ACHN (cell line): ENCODE measurements at regions not wholly inside any gene's neighbourhood (a gene's known extent, or its start where the extent isn't known, plus 50 kb on each side); places are given as distances from the start of the nearest gene placed in this dataset.
"Not testable (repeated sequence)": the region's sequence is repeated elsewhere in the genome, so short reads cannot be mapped to it uniquely, and the experiment has no call there.

ENCODE experiments used
- DNase-seq: peaks from one replicate; pipeline ENCODE4 v3.0.0-alpha.2; 2015
- in situ Hi-C: cut with HindIII; loops from 2 replicates; pipeline ENCODE4 v1.10.0; 2017; ENCODE audit warnings: low sequenced_read_pairs, low pct_ligation_motif_present, low pct_unique_long_range_greater_than_20kb

GRCh38 chr4:52421811-52422213 lies 237.3 kb downstream of the USP46 start:
- no peak for DNase-seq
- in situ Hi-C loops = no loop called here

GRCh38 chr4:52423967-52424366 lies 235.1 kb downstream of the USP46 start:
- DNase-seq = no peak
- in situ Hi-C loops = no loop called here

GRCh38 chr4:52425751-52426326 lies 233.3 kb downstream of the USP46 start:
- in situ Hi-C loops = no loop called here
- no peak for DNase-seq

- DNase-seq = no peak
- in situ Hi-C loops = no loop called here
Observed at GRCh38 chr4:52431410-52431809, 227.7 kb downstream of the USP46 start.

GRCh38 chr4:52431869-52432268 lies 227.2 kb downstream of the USP46 start:
- in situ Hi-C loops = no loop called here
- DNase-seq = no peak

- in situ Hi-C loops, DNase-seq: not testable (repeated sequence)
Observed at GRCh38 chr4:52442524-52442923, 216.6 kb downstream of the USP46 start.

GRCh38 chr4:52472444-52472843 lies 186.7 kb downstream of the USP46 start:
- DNase-seq = no peak

GRCh38 chr4:52477191-52477780 lies 181.8 kb downstream of the USP46 start:
- in situ Hi-C loops = no loop called here
- no peak for DNase-seq

More at GRCh38 chr4:52472444-52472843, 186.7 kb downstream of the USP46 start:
- in situ Hi-C loops = no loop called here

- DNase-seq = no peak
- in situ Hi-C loops = no loop called here
Observed at GRCh38 chr4:52483186-52483890, 175.8 kb downstream of the USP46 start.

GRCh38 chr4:52507774-52508173 lies 151.3 kb downstream of the USP46 start:
- no peak for DNase-seq
- in situ Hi-C loops = no loop called here

GRCh38 chr4:52510939-52511565 lies 148.0 kb downstream of the USP46 start:
- DNase-seq = no peak
- in situ Hi-C loops = no loop called here

- DNase-seq = no peak
- in situ Hi-C loops = no loop called here
Observed at GRCh38 chr4:52511825-52512224, 147.3 kb downstream of the USP46 start.

GRCh38 chr4:52512291-52512690 lies 146.8 kb downstream of the USP46 start:
- in situ Hi-C loops = no loop called here
- no peak for DNase-seq

GRCh38 chr4:52522093-52522492 lies 137.0 kb downstream of the USP46 start:
- in situ Hi-C loops, DNase-seq: not testable (repeated sequence)

- no peak for DNase-seq
- in situ Hi-C loops = no loop called here
Observed at GRCh38 chr4:52529983-52530382, 129.1 kb downstream of the USP46 start.

- in situ Hi-C loops = no loop called here
- DNase-seq = no peak
Observed at GRCh38 chr4:52535793-52536192, 123.3 kb downstream of the USP46 start.
